GM18498 (cell line): ENCODE measurements at regions not wholly inside any gene's neighbourhood (a gene's known extent, or its start where the extent isn't known, plus 50 kb on each side); places are given as distances from the start of the nearest gene placed in this dataset.

Experiments
- ATAC-seq: cut with Tn5 transposase; IDR thresholded peaks from one replicate; pipeline ENCODE4 v1.9.1; 2021; ENCODE audit warnings: mild to moderate bottlenecking, moderate library complexity; ENCODE audit not compliant: unreplicated experiment

DNA sequence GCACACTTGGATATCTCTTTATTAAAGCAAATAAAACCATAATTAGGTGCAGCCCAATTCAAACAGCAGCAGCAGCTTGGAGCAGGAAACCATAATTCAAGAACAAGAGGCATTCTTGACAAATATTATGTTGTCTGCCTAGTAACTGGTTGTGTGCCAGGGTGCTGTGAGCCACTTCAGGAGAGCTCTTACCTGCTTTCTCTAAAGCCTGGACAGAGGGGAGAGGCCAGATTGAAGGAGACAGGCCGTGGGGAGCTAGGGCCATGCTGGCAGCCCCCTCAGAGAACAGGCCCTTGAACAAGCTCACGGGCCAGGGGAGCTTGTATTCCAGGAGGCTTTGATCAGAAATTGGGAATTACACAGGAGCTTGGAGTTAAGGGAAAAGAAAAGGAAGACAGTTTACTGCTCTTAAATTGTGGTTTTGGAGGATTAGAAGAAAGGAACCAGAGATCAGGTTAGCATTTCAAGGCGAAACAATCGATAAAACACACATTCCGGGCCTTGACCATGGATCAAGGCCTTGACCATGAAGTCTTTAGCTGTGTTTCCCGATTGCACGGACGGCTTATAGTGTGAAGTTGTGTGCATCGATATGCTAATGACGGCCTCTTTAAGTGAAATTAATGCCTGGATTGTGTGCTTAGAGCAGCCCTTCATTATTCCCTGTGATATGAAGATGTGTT lies 69.8 kb upstream of the NKX2-2 start:
- no peak for ATAC-seq

DNA sequence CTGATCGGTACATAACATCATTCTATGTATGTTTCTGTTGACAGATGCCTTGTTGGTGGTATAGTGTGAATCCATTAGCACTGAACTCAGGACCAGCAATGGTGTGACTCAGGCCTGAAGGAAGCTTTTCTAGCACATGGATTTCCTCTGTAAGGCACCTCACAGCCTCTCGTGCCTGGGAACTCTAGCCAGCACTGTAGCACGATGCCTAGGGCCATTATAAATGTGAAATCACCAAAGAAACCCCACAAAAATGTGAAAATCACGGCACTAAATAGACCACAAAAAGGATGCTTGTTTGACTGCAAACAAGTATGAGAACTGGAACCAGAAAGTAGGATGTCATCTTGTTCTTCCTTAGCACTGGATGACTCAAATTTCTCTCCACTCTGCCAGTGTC lies 63.7 kb upstream of the NKX2-2 start:
- ATAC-seq: no peak

DNA sequence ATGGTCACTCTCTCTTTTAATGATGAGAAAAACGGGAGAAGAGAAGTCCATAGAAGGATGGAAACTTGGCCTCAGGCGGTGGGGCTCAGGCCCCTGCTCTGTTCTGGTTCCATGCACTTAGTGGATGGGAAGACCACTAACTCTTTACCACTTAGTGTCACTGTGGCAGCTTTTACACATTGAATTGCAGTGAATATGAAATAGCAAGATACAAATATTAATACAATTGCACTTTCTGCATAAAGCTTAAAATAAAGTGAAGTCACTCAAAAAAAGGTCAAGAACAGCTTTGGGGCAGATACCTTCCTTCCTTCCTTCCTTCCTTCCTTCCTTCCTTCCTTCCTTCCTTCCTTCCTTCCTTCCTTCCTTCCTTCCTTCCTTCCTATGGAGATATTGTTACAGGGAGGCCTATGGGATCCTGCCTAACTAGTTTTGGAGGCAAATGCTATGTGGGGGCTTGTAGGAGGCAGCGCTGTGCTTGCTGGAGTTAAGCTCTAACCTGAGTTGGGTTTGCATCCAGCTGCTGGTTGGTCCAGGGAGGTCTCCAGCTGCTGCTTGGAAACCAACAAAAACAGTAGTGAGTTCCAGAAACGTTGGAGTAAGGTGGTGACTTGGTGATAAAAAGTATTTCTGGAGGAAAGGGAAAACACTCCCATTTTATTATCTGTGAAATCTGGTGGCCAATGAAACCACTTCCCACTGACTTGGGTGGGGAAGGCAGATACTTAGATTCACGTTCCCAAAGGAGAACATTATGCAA lies 62.3 kb upstream of the NKX2-2 start:
- ATAC-seq: no peak

DNA sequence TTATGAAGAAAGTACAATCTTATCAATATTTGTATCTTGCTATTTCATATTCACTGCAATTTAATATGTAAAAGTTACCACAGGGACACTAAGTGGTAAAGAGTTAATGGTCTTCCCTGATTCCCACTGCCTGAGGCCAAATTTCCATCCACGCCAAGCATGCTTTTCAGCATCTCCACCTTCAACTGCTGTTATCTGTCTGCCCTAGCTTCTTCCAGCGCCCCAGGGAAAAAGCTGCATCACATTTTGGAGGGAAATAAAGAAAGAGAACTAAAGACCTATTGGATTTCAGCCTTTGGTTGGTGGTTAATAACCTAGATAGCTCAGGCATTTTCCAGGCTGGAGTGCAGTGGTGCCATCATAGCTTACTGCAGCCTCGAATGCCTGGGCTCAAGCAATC lies 61.3 kb upstream of the NKX2-2 start:
- no peak for ATAC-seq

DNA sequence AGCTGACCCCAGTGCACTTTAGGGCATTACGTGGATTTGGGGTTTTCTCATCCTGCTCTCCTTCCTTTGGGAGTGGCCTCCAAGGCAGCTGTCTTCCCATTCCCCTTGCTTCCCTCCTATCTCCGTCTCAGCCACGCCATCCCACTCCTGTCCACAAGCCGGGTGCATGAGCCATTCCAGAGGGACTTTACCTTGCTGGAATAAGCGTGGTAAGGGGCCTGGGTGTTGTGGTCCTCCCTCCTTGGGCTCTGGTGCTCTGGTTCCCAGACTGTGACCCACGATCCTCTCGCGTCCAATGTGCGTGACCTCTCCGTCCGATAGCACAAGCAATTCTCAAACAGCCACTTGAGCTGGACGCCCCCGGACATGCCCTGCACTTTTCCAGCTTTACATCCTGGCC lies 60.6 kb upstream of the NKX2-2 start:
- ATAC-seq: no peak

DNA sequence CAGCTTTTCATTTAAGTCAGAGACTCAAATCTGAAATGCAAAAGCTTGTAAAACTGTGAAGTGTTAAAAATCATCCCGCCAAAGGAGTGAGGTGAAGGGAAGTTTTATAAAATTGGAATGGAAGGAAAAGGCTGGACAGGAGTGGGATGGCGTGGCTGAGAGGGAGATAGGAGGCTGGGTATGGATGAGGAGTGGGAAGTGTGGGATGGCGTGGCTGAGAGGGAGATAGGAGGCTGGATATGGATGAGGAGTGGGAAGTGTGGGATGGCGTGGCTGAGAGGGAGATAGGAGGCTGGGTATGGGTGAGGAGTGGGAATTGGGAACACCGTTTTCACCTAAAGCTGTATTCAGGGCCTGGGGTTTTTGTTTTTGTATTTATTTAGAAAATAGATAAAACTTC lies 59.4 kb upstream of the NKX2-2 start:
- no peak for ATAC-seq

DNA sequence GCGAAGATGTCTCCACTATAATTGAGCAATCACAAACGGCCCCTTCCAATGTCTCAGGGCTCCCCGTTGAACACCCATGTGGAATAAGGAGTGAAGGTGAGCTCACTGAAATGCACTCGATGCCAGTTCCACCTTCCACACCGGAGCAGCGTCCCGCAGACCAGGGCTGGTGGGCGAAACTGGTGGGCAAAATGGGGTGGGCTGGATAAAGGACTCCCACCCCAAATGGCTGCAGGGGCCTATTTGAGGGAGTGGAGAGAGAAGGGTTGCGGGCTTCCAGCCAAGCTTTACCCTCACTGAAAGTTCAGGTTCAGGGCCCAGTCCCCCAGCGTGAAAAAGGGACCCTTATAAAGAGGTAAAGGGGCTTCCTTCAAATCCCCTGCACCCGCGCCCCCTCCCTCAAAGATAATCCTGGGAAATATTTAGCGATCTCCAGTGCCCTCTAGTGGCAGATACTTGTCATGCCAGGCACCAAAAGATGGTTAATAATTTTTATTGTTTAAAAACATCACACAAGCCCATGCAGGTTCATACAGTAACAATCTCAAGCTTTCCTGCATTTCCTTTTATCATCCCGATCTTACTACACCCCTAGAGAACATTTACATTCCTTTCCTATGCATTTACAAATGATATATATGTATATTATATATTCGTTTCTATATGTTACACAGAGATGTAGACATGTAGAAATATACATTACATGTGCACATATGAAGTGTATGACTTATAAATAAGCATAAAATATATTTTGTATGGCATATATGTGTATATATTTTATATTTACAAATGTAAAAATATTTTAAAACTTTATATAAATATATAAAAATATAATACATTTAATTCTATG lies 58.2 kb upstream of the NKX2-2 start:
- no peak for ATAC-seq

DNA sequence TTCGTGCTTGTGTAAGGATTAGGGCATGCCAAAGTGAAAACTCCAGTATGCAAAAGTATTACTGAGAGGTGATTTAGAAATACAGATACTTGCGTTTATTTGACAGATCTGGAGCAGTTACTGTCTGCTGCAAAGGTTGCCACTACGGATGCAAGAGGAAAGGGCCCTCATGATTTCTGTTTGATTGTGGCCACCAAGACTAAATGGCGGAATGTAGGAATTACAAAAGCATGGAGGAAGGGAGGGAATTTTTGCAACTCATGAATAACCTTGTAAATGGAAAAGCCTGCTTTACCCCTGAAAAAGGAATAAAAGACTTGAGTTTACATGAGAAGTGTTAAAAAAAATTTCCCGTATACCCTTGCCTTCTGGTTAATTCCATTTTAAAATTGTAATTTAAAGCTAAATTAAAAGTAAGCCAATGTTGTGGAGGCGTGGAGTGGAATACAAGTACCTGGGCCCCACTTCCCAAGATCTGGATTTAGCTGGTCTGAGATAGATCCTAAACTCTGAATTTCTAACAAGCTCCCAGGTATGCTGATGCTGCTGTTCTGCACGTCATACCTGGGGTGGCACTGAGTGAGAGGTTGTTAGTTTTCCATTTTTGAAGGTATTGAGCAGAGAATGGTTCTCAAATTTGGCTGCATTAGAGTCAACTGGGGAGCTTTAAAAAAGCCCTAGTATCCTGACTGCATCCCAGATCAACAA lies 56.6 kb upstream of the NKX2-2 start:
- ATAC-seq: no peak

DNA sequence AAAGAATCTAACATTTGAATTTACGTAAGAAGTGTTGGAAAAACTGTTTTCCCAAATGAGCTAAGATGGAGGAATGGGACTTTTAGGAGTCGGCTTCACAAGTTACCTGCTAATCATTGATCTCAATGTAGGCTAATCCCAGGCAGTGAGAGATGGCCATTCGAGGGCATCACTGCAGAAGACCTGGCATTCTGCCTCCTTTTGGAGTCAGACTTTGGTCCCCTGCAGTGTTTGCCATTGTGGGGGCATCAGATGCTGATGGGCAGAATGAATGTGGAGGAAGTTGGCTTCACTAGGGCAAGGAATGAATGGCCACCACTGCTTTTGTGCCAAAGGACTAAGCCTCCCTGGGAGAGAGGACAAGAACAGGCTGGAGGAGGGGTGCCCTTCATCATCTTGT lies 55.7 kb upstream of the NKX2-2 start:
- ATAC-seq: no peak

DNA sequence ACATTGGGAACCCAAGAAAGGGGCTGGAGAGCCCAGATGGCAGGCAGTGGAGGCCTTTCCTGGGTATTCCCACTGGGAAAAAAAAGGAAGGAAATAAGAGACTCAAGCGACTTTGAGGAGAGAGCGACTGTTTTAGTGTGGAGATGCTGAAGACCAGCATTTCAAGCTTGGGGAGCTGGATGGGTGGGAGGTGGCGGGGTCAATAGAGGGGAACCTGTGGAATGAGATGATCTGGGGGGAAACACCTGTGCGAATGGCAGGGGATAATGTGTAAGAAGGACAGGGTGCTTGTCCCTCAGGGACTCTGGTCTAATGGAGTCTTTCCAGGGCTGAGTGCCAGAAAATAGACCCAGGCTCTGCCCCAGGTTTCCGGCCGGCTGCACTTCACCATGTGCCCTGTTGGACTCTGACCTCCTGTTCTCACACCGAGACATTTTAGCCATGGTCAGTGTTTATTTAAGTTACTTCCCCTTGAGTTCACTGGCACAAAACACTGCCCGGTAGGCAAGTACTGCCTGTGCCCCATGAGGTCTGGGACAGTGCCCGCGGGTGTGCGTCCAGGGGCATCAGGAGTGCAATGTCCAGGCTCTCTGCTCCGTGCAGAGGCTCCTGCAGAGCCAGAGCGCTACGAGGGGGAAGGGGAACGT lies 50.4 kb upstream of the NKX2-2 start:
- ATAC-seq: no peak
